ENCODE measurements at regions not wholly inside any gene's neighbourhood (a gene's known extent, or its start where the extent isn't known, plus 50 kb on each side); places are given as distances from the start of the nearest gene placed in this dataset.
"Not testable (repeated sequence)": the region's sequence is repeated elsewhere in the genome, so short reads cannot be mapped to it uniquely, and the experiment has no call there.

- no peak overlapping the region for H3K4me3 ChIP-seq (ENCODE audit: low read depth in 1 of 2, low read length in 1 of 2)
- TF ChIP-seq, protein P1, sequence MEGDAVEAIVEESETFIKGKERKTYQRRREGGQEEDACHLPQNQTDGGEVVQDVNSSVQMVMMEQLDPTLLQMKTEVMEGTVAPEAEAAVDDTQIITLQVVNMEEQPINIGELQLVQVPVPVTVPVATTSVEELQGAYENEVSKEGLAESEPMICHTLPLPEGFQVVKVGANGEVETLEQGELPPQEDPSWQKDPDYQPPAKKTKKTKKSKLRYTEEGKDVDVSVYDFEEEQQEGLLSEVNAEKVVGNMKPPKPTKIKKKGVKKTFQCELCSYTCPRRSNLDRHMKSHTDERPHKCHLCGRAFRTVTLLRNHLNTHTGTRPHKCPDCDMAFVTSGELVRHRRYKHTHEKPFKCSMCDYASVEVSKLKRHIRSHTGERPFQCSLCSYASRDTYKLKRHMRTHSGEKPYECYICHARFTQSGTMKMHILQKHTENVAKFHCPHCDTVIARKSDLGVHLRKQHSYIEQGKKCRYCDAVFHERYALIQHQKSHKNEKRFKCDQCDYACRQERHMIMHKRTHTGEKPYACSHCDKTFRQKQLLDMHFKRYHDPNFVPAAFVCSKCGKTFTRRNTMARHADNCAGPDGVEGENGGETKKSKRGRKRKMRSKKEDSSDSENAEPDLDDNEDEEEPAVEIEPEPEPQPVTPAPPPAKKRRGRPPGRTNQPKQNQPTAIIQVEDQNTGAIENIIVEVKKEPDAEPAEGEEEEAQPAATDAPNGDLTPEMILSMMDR (IDR thresholded peaks at IDR 0.05), result no peak
- peaks cover 21% of the 10 kb centered on the region for H3K27me3 ChIP-seq
- no peak overlapping the region for H3K27ac ChIP-seq
- no peaks in the 10 kb centered on the region for H3K9me3 ChIP-seq
- H3K4me1 ChIP-seq (ENCODE audit: control insufficient read depth in 1 of 2, insufficient read depth in 1 of 2, low read depth in 1 of 2, low read length in 1 of 2), result no peaks in the 10 kb centered on the region
- H3K36me3 ChIP-seq, result no peaks in the 10 kb centered on the region
These were observed 139.7 kb downstream of the EMP1 start for GRCh38 chr12:13336216-13336615.

DNA sequence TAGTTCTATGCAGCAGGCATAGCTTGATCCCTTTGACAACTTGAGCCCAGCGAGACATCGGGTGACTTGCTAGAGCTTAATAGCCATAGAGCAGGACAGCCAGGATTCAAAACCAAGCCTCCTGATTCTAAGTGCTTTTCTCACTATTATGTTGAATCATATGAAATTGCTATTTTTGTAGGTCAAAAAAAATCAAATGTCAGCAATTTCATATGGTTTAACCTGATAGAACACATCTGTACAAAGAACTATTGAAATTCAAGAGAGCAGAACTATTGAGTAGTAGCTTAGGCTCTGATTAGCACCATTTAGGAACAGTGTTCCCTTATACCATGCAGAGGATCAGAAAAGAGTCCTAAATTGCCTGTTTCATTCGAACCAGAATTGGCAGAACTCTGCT is 132.0 kb downstream of the EMP1 start:
- no peaks in the 10 kb centered on the region for H3K9me3 ChIP-seq
- no peak overlapping the region for H3K27ac ChIP-seq
- H3K27me3 ChIP-seq, result peaks cover 23% of the 10 kb centered on the region
- TF ChIP-seq, protein P1 (IDR thresholded peaks at IDR 0.05), result no peak
- peaks cover 8 to 16% of the 10 kb centered on the region in 2 experiments for H3K4me1 ChIP-seq (ENCODE audit: control insufficient read depth in 1 of 2, insufficient read depth in 1 of 2, low read depth in 1 of 2, low read length in 1 of 2)
- no peaks in the 10 kb centered on the region for H3K36me3 ChIP-seq
- no peak overlapping the region for H3K4me3 ChIP-seq (ENCODE audit: low read depth in 1 of 2, low read length in 1 of 2)

DNA sequence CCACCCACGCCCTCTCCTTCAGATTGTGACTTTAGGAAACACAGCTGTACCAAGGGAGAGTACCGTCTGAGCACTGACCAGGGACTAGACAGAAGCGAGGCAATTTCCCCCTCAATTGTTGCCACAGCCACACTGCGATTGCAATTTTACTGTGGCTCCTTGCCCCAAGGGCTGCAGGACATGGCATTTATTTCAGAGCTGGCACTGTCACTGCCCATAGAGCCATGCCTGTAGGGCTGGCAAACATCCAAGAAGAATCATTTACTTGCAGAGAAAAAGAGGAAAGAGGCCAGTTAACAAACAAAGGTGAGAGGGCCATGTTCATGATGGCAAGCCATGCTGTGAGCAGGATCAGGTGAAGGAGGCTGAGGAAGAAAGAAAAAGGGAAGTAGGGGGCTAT is 129.6 kb downstream of the EMP1 start:
- H3K9me3 ChIP-seq, result no peaks in the 10 kb centered on the region
- H3K27me3 ChIP-seq, result peaks cover 24% of the 10 kb centered on the region
- TF ChIP-seq, protein P1 (IDR thresholded peaks at IDR 0.05), result no peak
- H3K4me3 ChIP-seq (ENCODE audit: low read depth in 1 of 2, low read length in 1 of 2), result no peak overlapping the region
- no peak overlapping the region for H3K27ac ChIP-seq
- peaks cover 8 to 16% of the 10 kb centered on the region in 2 experiments for H3K4me1 ChIP-seq (ENCODE audit: control insufficient read depth in 1 of 2, insufficient read depth in 1 of 2, low read depth in 1 of 2, low read length in 1 of 2)
- H3K36me3 ChIP-seq, result no peaks in the 10 kb centered on the region

- H3K27ac ChIP-seq; H3K4me3 ChIP-seq (ENCODE audit: low read depth in 1 of 2, low read length in 1 of 2); H3K9me3 ChIP-seq; H3K36me3 ChIP-seq: not testable (repeated sequence)
- H3K27me3 ChIP-seq, result peaks cover 21% of the 10 kb centered on the region
- peaks cover 8 to 19% of the 10 kb centered on the region in 2 experiments for H3K4me1 ChIP-seq (ENCODE audit: control insufficient read depth in 1 of 2, insufficient read depth in 1 of 2, low read depth in 1 of 2, low read length in 1 of 2)
These were observed 128.5 kb downstream of the EMP1 start for GRCh38 chr12:13325037-13325436.

DNA sequence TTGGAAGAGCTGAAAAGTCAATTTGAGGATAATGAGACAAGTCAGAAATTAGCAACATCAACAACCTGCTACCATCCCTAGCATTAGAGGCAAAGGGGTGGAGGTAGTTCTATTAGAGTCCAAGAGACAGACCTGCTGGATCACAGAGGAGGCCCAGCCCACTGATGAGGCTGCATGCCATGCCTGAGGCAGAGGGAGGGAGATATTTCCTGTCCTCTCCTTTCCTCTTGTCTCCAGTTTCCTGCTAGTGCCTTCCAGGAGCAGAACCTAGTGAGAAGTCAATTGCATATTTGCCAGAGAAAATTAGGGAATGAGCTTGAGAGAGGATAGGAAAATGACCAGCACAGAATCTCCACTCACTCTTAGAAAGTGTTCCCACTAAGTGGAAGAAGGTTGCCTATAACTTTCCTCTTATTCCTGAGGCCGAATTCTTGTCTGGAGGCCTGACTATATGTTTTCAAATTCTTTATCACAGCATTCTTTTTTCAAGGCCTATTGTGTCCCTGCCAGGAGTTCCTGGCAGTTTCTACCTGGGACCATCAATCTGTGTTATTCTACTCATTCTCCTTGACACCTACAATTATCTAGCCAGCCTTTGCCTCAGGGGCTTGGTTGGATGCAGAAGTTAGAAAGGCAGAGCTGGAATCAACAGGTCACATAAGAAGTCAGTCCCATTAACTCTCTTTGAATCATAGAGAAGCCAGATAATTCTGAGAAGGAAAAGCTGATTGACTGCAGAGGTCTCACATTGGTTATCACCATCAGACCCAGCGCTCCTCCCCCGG is 121.9 kb downstream of the EMP1 start:
- TF ChIP-seq, protein P1 (IDR thresholded peaks at IDR 0.05), result no peak
- H3K9me3 ChIP-seq, result no peaks in the 10 kb centered on the region
- no peak overlapping the region for H3K4me3 ChIP-seq (ENCODE audit: low read depth in 1 of 2, low read length in 1 of 2)
- peaks cover 3% of the 10 kb centered on the region for H3K27me3 ChIP-seq
- no peak overlapping the region for H3K27ac ChIP-seq
- no peaks in the 10 kb centered on the region for H3K36me3 ChIP-seq
- H3K4me1 ChIP-seq (ENCODE audit: control insufficient read depth in 1 of 2, insufficient read depth in 1 of 2, low read depth in 1 of 2, low read length in 1 of 2), result peaks cover 5 to 25% of the 10 kb centered on the region in 2 experiments

DNA sequence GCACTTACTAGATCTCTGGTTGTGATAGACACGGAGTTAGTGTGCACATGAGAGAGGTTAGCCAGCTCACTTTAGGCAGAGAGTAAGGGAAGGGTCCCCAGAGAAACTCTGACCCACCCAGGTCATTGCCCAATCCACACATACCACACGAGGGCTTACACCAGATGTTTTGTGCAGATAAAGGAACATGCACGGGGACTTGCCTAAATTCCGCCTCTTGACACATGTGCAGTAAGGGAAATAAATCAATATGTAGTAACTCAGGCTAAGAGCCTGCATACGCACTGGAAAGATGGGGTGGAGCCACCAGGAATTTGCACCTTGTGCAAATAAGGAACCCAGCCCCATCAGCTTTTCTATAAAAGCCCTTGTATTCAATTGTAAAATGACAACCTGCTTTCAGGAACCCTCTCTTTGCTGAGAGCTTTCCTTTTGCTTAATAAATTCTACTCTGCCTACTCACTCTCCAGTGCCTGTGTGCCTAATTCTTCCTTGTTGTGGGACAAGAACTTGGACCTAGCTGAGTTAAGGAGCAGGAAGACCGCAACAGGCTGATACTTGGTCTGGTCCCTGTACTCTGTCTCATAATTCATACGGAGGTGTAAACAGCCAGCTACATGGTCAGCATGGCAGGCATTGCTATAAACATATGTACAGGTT is 120.2 kb downstream of the EMP1 start:
- Histone ChIP-seq H3K27ac (no peak overlapping the region), H3K9me3 (no peaks in the 10 kb centered on the region), H3K27me3 (no peaks in the 10 kb centered on the region), H3K4me3 (ENCODE audit: low read depth in 1 of 2, low read length in 1 of 2) (no peak overlapping the region), H3K4me1 (ENCODE audit: control insufficient read depth in 1 of 2, insufficient read depth in 1 of 2, low read depth in 1 of 2, low read length in 1 of 2) (peaks cover 15 to 36% of the 10 kb centered on the region in 2 experiments), H3K36me3 (no peaks in the 10 kb centered on the region)
- TF ChIP-seq, protein P1 (IDR thresholded peaks at IDR 0.05), result no peak
